ENCODE measurements at regions not wholly inside any gene's neighbourhood (a gene's known extent, or its start where the extent isn't known, plus 50 kb on each side); places are given as distances from the start of the nearest gene placed in this dataset.

GRCh38 chr9:108631496-108632285 lies 224.1 kb downstream of the ACTL7B start:
- TF ChIP-seq ZNF274 (CRISPR knock-in tag; IDR thresholded peaks at IDR 0.05): no peak
- TF ChIP-seq MEF2D (CRISPR knock-in tag; IDR thresholded peaks at IDR 0.05): no peak
- no peak for TF ChIP-seq ZSCAN22 (CRISPR knock-in tag; IDR thresholded peaks at IDR 0.05)

Data from HepG2 (cell line).